ENCODE measurements at regions not wholly inside any gene's neighbourhood (a gene's known extent, or its start where the extent isn't known, plus 50 kb on each side); places are given as distances from the start of the nearest gene placed in this dataset.

GRCh38 chr15:88736204-88736603 is 67.0 kb upstream of the ACAN start:
- H3K9me3 Mint-ChIP-seq: no peaks in the 10 kb centered on the region
- DNase-seq: no peak
- no peak overlapping the region for H3K4me3 Mint-ChIP-seq
- H3K4me1 Mint-ChIP-seq: no peaks in the 10 kb centered on the region
- H3K27me3 Mint-ChIP-seq: peaks cover 38% of the 10 kb centered on the region
- ATAC-seq: no peak
- no peak overlapping the region for H3K27ac Mint-ChIP-seq

GRCh38 chr15:88738796-88739195 is 64.4 kb upstream of the ACAN start:
- Mint-ChIP-seq H3K4me1 (no peaks in the 10 kb centered on the region), H3K27me3 (peaks cover 44% of the 10 kb centered on the region), H3K9me3 (no peaks in the 10 kb centered on the region), H3K4me3 (no peak overlapping the region), H3K27ac (peak overlapping the region in 1 of 2 donors; percentile 59)
- DNase-seq: no peak
- ATAC-seq: no peak

- ATAC-seq (no peak), DNase-seq (no peak)
- Mint-ChIP-seq H3K4me3 (no peak overlapping the region), H3K27ac (no peak overlapping the region), H3K9me3 (no peaks in the 10 kb centered on the region), H3K27me3 (peaks cover 44% of the 10 kb centered on the region), H3K4me1 (no peaks in the 10 kb centered on the region)
Observed at GRCh38 chr15:88739541-88739940, 63.7 kb upstream of the ACAN start.

- Mint-ChIP-seq H3K4me1 (no peaks in the 10 kb centered on the region), H3K9me3 (no peaks in the 10 kb centered on the region), H3K27ac (no peak overlapping the region), H3K27me3 (peaks cover 44% of the 10 kb centered on the region), H3K4me3 (no peak overlapping the region)
- DNase-seq (no peak), ATAC-seq (no peak)
Observed at GRCh38 chr15:88740356-88740755, 62.9 kb upstream of the ACAN start.

GRCh38 chr15:88741046-88741445 is 62.2 kb upstream of the ACAN start:
- H3K4me1 Mint-ChIP-seq: no peaks in the 10 kb centered on the region
- DNase-seq: no peak
- no peak overlapping the region for H3K27ac Mint-ChIP-seq
- ATAC-seq: no peak
- no peak overlapping the region for H3K4me3 Mint-ChIP-seq
- H3K27me3 Mint-ChIP-seq: peaks cover 38% of the 10 kb centered on the region
- no peaks in the 10 kb centered on the region for H3K9me3 Mint-ChIP-seq

GRCh38 chr15:88741671-88742070 is 61.6 kb upstream of the ACAN start:
- no peaks in the 10 kb centered on the region for H3K4me1 Mint-ChIP-seq

GRCh38 chr15:88742161-88742560 is 61.1 kb upstream of the ACAN start:
- H3K27me3 Mint-ChIP-seq: peaks cover 36% of the 10 kb centered on the region
- no peak overlapping the region for H3K27ac Mint-ChIP-seq
- no peaks in the 10 kb centered on the region for H3K9me3 Mint-ChIP-seq
- H3K4me3 Mint-ChIP-seq: no peak overlapping the region
- ATAC-seq: no peak
- no peaks in the 10 kb centered on the region for H3K4me1 Mint-ChIP-seq
- DNase-seq: no peak

More at GRCh38 chr15:88741671-88742070, 61.6 kb upstream of the ACAN start:
- DNase-seq (no peak), ATAC-seq (peak; percentile 45)
- H3K27ac Mint-ChIP-seq: no peak overlapping the region
- H3K9me3 Mint-ChIP-seq: no peaks in the 10 kb centered on the region
- peaks cover 35% of the 10 kb centered on the region for H3K27me3 Mint-ChIP-seq
- no peak overlapping the region for H3K4me3 Mint-ChIP-seq

GRCh38 chr15:88744548-88745020 is 58.7 kb upstream of the ACAN start:
- H3K4me3 Mint-ChIP-seq: no peak overlapping the region
- no peaks in the 10 kb centered on the region for H3K9me3 Mint-ChIP-seq
- ATAC-seq: no peak
- no peak for DNase-seq
- H3K27me3 Mint-ChIP-seq: peaks cover 23% of the 10 kb centered on the region
- H3K27ac Mint-ChIP-seq: no peak overlapping the region
- H3K4me1 Mint-ChIP-seq: no peaks in the 10 kb centered on the region

GRCh38 chr15:88745065-88745464 is 58.2 kb upstream of the ACAN start:
- Mint-ChIP-seq H3K27ac (no peak overlapping the region), H3K27me3 (peaks cover 18% of the 10 kb centered on the region)
- ATAC-seq: no peak

GRCh38 chr15:88745696-88746095 is 57.5 kb upstream of the ACAN start:
- Mint-ChIP-seq H3K4me1 (no peaks in the 10 kb centered on the region), H3K4me3 (no peak overlapping the region), H3K27ac (no peak overlapping the region), H3K27me3 (peaks cover 14% of the 10 kb centered on the region), H3K9me3 (no peaks in the 10 kb centered on the region)
- DNase-seq (no peak), ATAC-seq (no peak)

More at GRCh38 chr15:88745065-88745464, 58.2 kb upstream of the ACAN start:
- Mint-ChIP-seq H3K4me3 (no peak overlapping the region), H3K9me3 (no peaks in the 10 kb centered on the region), H3K4me1 (no peaks in the 10 kb centered on the region)
- DNase-seq: no peak

- Mint-ChIP-seq H3K27me3 (peaks cover 21% of the 10 kb centered on the region), H3K27ac (no peak overlapping the region), H3K4me3 (no peak overlapping the region), H3K4me1 (no peaks in the 10 kb centered on the region), H3K9me3 (no peaks in the 10 kb centered on the region)
- no peak for DNase-seq
- no peak for ATAC-seq
Observed at GRCh38 chr15:88746451-88746850, 56.8 kb upstream of the ACAN start.

- no peak overlapping the region for H3K4me3 Mint-ChIP-seq
- peaks cover 26% of the 10 kb centered on the region for H3K27me3 Mint-ChIP-seq
- no peak overlapping the region for H3K27ac Mint-ChIP-seq
- DNase-seq: no peak
- ATAC-seq: no peak
- H3K4me1 Mint-ChIP-seq: no peaks in the 10 kb centered on the region
- no peaks in the 10 kb centered on the region for H3K9me3 Mint-ChIP-seq
Observed at GRCh38 chr15:88747111-88747510, 56.1 kb upstream of the ACAN start.

GRCh38 chr15:88747631-88748030 is 55.6 kb upstream of the ACAN start:
- H3K27me3 Mint-ChIP-seq: peaks cover 21% of the 10 kb centered on the region
- H3K4me1 Mint-ChIP-seq: no peaks in the 10 kb centered on the region
- DNase-seq: no peak
- H3K9me3 Mint-ChIP-seq: no peaks in the 10 kb centered on the region
- H3K27ac Mint-ChIP-seq: no peak overlapping the region
- H3K4me3 Mint-ChIP-seq: no peak overlapping the region
- ATAC-seq: no peak

GRCh38 chr15:88748081-88748480 is 55.2 kb upstream of the ACAN start:
- Mint-ChIP-seq H3K4me1 (no peaks in the 10 kb centered on the region), H3K4me3 (no peak overlapping the region), H3K27ac (no peak overlapping the region), H3K9me3 (no peaks in the 10 kb centered on the region), H3K27me3 (peaks cover 20% of the 10 kb centered on the region)
- no peak for DNase-seq
- no peak for ATAC-seq

GRCh38 chr15:88748651-88749050 is 54.6 kb upstream of the ACAN start:
- Mint-ChIP-seq H3K27me3 (peaks cover 20% of the 10 kb centered on the region), H3K4me3 (no peak overlapping the region)
- no peak for DNase-seq

GRCh38 chr15:88749699-88750098 is 53.5 kb upstream of the ACAN start:
- H3K27me3 Mint-ChIP-seq: peaks cover 20% of the 10 kb centered on the region
- H3K4me3 Mint-ChIP-seq: no peak overlapping the region

More at GRCh38 chr15:88748651-88749050, 54.6 kb upstream of the ACAN start:
- no peak for ATAC-seq
- Mint-ChIP-seq H3K27ac (no peak overlapping the region), H3K4me1 (no peaks in the 10 kb centered on the region), H3K9me3 (no peaks in the 10 kb centered on the region)

GRCh38 chr15:88752501-88752900 is 50.7 kb upstream of the ACAN start:
- ATAC-seq (no peak), DNase-seq (no peak)
- no peaks in the 10 kb centered on the region for H3K9me3 Mint-ChIP-seq
- H3K27me3 Mint-ChIP-seq: peaks cover 12% of the 10 kb centered on the region
- H3K4me3 Mint-ChIP-seq: no peak overlapping the region
- peak overlapping the region in 1 of 2 donors; percentile 4 for H3K27ac Mint-ChIP-seq
- peaks cover 5% of the 10 kb centered on the region for H3K4me1 Mint-ChIP-seq

More at GRCh38 chr15:88749699-88750098, 53.5 kb upstream of the ACAN start:
- Mint-ChIP-seq H3K27ac (no peak overlapping the region), H3K4me1 (no peaks in the 10 kb centered on the region), H3K9me3 (no peaks in the 10 kb centered on the region)
- no peak for DNase-seq
- no peak for ATAC-seq

Measured in stimulated activated naive CD8-positive, alpha-beta T cell treated with anti-CD3 and anti-CD28 coated beads, Interleukin-15, amount 100 ng/mL, for 72 hours (primary cell).